ENCODE measurements at regions not wholly inside any gene's neighbourhood (a gene's known extent, or its start where the extent isn't known, plus 50 kb on each side); places are given as distances from the start of the nearest gene placed in this dataset.
"Not testable (repeated sequence)": the region's sequence is repeated elsewhere in the genome, so short reads cannot be mapped to it uniquely, and the experiment has no call there.

DNA sequence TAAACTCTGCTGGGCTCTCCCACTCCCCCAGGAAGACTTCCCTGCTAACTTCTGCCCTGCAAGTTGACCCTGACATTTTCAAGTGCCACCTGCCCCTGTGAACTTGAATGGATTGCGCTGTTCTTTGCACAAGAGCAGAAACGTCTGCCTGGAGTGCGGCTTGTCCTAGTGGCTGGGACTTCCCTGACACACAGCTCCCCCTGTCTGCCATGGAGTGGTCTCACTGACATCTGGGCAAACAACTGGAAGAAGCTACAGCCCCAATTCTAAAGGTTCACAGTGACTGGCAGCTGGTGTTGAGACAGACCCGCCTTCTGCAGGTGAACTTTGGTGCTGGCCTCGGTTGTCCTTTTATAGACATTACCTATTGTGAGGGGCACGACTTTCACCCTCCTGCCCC, 138.7 kb downstream of the KLRB1 start:
- not testable (repeated sequence) for DNase-seq (ENCODE audit: low read depth); H3K4me3 ChIP-seq (ENCODE audit: low read depth, low read length)
- TF ChIP-seq, protein P1, sequence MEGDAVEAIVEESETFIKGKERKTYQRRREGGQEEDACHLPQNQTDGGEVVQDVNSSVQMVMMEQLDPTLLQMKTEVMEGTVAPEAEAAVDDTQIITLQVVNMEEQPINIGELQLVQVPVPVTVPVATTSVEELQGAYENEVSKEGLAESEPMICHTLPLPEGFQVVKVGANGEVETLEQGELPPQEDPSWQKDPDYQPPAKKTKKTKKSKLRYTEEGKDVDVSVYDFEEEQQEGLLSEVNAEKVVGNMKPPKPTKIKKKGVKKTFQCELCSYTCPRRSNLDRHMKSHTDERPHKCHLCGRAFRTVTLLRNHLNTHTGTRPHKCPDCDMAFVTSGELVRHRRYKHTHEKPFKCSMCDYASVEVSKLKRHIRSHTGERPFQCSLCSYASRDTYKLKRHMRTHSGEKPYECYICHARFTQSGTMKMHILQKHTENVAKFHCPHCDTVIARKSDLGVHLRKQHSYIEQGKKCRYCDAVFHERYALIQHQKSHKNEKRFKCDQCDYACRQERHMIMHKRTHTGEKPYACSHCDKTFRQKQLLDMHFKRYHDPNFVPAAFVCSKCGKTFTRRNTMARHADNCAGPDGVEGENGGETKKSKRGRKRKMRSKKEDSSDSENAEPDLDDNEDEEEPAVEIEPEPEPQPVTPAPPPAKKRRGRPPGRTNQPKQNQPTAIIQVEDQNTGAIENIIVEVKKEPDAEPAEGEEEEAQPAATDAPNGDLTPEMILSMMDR (conservative IDR thresholded peaks at IDR 0.05; ENCODE audit: low read depth, low read length): peak; percentile 56

- not testable (repeated sequence) for H3K4me3 ChIP-seq (ENCODE audit: low read depth, low read length); DNase-seq (ENCODE audit: low read depth)
- TF ChIP-seq, protein P1 (conservative IDR thresholded peaks at IDR 0.05; ENCODE audit: low read depth, low read length): peak; percentile 29
Observed at GRCh38 chr12:9468144-9468543, 139.6 kb downstream of the KLRB1 start.

GRCh38 chr12:9464408-9464807, 143.3 kb downstream of the KLRB1 start:
- no peak for DNase-seq (ENCODE audit: low read depth)
- H3K4me3 ChIP-seq (ENCODE audit: low read depth, low read length): no peak overlapping the region
- TF ChIP-seq, protein P1 (conservative IDR thresholded peaks at IDR 0.05; ENCODE audit: low read depth, low read length): no peak

- not testable (repeated sequence) for H3K4me3 ChIP-seq (ENCODE audit: low read depth, low read length); DNase-seq (ENCODE audit: low read depth)
Observed at GRCh38 chr12:9455516-9455915, 152.2 kb downstream of the KLRB1 start.

- H3K4me3 ChIP-seq (ENCODE audit: low read depth, low read length); DNase-seq (ENCODE audit: low read depth): not testable (repeated sequence)
Observed at GRCh38 chr12:9454021-9454420, 153.7 kb downstream of the KLRB1 start.

DNA sequence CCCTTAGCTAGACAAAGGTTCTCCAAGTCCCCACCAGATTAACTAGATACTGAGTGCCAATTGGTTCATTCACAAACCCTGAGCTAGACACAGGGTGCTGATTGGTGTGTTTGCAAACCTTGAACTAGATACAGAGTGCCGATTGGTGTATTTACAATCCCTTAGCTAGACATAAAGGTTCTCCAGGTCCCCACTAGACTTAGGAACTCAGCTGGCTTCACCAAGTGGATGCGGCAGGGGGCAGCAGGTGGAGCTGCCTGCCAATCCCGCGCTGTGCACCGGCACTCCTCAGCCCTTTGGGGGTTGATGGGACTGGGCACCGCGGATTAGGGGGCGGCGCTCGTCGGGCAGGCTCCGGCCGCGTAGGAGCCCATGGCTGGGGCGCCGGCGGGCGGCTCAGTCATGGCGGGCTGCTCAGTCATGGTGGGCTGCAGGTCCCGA, 157.6 kb downstream of the KLRB1 start:
- not testable (repeated sequence) for H3K4me3 ChIP-seq (ENCODE audit: low read depth, low read length); DNase-seq (ENCODE audit: low read depth)

DNA sequence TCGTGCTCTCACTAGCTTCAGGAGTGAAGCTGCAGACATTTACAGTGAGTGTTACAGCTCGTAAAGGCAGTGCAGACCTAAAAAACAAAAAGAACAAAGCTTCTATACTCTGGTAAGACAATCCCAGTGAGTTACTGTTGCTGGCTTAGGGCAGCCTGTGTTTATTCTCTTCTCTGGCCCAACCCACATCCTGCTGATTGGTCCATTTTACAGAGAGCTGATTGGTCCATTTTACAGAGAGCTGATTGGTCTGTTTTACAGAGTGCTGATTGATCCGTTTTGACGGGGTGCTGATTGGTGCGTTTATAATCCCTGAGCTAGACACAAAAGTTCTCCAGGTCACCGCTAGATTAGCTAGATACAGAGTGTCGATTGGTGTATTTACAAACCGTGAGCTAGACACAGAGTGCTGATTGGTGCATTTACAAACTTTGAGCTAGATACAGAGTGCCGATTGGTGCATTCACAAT, 158.0 kb downstream of the KLRB1 start:
- not testable (repeated sequence) for H3K4me3 ChIP-seq (ENCODE audit: low read depth, low read length); DNase-seq (ENCODE audit: low read depth)

- H3K4me3 ChIP-seq (ENCODE audit: low read depth, low read length): no peak overlapping the region
Observed at GRCh38 chr12:9449181-9449580, 158.5 kb downstream of the KLRB1 start.

GRCh38 chr12:9448648-9449047, 159.1 kb downstream of the KLRB1 start:
- not testable (repeated sequence) for DNase-seq (ENCODE audit: low read depth)
- peak overlapping the region; percentile 64 for H3K4me3 ChIP-seq (ENCODE audit: low read depth, low read length)

More at GRCh38 chr12:9449181-9449580, 158.5 kb downstream of the KLRB1 start:
- TF ChIP-seq, protein P1 (conservative IDR thresholded peaks at IDR 0.05; ENCODE audit: low read depth, low read length): no peak
- DNase-seq (ENCODE audit: low read depth): no peak

GRCh38 chr12:9447791-9448614, 159.7 kb downstream of the KLRB1 start:
- H3K4me3 ChIP-seq (ENCODE audit: low read depth, low read length): peak overlapping the region; percentile 64
- not testable (repeated sequence) for DNase-seq (ENCODE audit: low read depth)

- DNase-seq (ENCODE audit: low read depth): not testable (repeated sequence)
- peak overlapping the region; percentile 64 for H3K4me3 ChIP-seq (ENCODE audit: low read depth, low read length)
Observed at GRCh38 chr12:9446883-9447761, 160.6 kb downstream of the KLRB1 start.

DNA sequence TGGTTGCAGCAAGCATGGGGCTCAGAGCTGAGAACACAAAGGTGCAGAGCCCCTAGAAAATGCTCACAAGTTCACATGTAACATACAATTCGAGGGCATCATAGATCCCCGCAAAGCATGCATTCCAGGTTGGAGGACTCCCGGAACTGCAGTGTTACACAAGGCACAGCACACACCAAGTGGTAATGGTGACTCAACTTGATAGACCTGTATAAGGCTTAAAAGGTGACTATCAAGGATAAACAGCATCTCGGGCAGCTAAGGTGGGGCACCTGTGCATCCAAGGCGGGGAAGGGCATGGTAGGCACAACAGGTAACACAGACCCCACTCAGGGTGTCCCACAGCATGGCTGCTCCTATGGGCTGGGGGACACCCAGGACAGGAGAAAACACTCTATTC, 167.3 kb downstream of the KLRB1 start:
- not testable (repeated sequence) for DNase-seq (ENCODE audit: low read depth); H3K4me3 ChIP-seq (ENCODE audit: low read depth, low read length)

GRCh38 chr12:9435682-9436081, 172.0 kb downstream of the KLRB1 start:
- H3K4me3 ChIP-seq (ENCODE audit: low read depth, low read length); DNase-seq (ENCODE audit: low read depth): not testable (repeated sequence)

- H3K4me3 ChIP-seq (ENCODE audit: low read depth, low read length); DNase-seq (ENCODE audit: low read depth): not testable (repeated sequence)
Observed at GRCh38 chr12:9430385-9430784, 177.3 kb downstream of the KLRB1 start.

All from epithelial cell of proximal tubule (primary cell).